HCT116 (cell line): ENCODE measurements at regions not wholly inside any gene's neighbourhood (a gene's known extent, or its start where the extent isn't known, plus 50 kb on each side); places are given as distances from the start of the nearest gene placed in this dataset.

Experiments used
- ATAC-seq: fragments of 200-7000 bp; cut with Tn5 transposase; 2 replicates; pipeline ENCODE4 v1.9.1; 2020; ENCODE audit warnings: mild to moderate bottlenecking, moderate library complexity
- BruUV-seq: library from RNA; stranded (reverse); fragments of 400-500 nt; replicated peaks from 2 replicates; lab custom pipeline; 2021; lab: Mats Ljungman, UMichigan
- CTCF ChIA-PET: fragments of 300-600 bp; sonication (Branson Sonifier 250); formaldehyde crosslinking; loops from one replicate; lab custom pipeline; 2021; ENCODE audit warnings: antibody characterized with exemption; lab: Charles Lee
- POLR2A ChIA-PET: fragments of 300-600, 350-600 bp; sonication (Branson Sonifier 250); formaldehyde crosslinking; loops from one replicate; lab custom pipeline; 2021; ENCODE audit warnings: antibody characterized with exemption; lab: Charles Lee
- RAD21 ChIA-PET, 2 experiments: fragments of 300-600 bp; sonication (Branson Sonifier 250); formaldehyde crosslinking; loops; one replicate each; lab custom pipeline; 2023; ENCODE audit warnings: low total read pairs in 2 of 2; ENCODE audit not compliant: uncharacterized antibody in 2 of 2, unreplicated experiment in 2 of 2, low non-redundant PET in 1 of 2; lab: Charles Lee
- DNase-seq: peaks from one replicate; pipeline ENCODE4 v3.0.0-alpha.2; 2010; ENCODE audit warnings: low read depth, low spot score
- H2AFZ ChIP-seq: fragments of 200-600 bp; shearing (Covaris generic), sonication (generic); 2 replicates; pipeline ENCODE4 v1.6.1; 2017; ENCODE audit warnings: low read depth, mixed run types, mixed read lengths, antibody characterized with exemption, low read length; ENCODE audit not compliant: poor library complexity, severe bottlenecking
- H3K27ac ChIP-seq: 2 replicates; pipeline ENCODE4 v1.5.1; 2012; ENCODE audit warnings: low read depth, low read length
- H3K27me3 ChIP-seq: fragments of 200-600 bp; sonication (generic); 2 replicates; pipeline ENCODE4 v1.6.1; 2016; ENCODE audit warnings: mixed run types, low read length, mixed read lengths; ENCODE audit not compliant: insufficient read depth
- H3K36me3 ChIP-seq, 2 experiments: fragments of 200-500 bp in 1 of 2; fragments of 200-600 bp in 1 of 2; sonication (Bioruptor generic) in 1 of 2; sonication (generic) in 1 of 2; 2 replicates each; pipeline versions ENCODE4 v1.5.1 to v1.6.1; 2014 to 2016; ENCODE audit warnings: low read length in 2 of 2, inconsistent platforms in 1 of 2, mixed read lengths in 1 of 2, mixed run types in 1 of 2; ENCODE audit not compliant: insufficient read depth in 2 of 2, control insufficient read depth in 1 of 2
- H3K4me1 ChIP-seq, 2 experiments: fragments of 200-600 bp in 1 of 2; sonication (generic) in 1 of 2; 2 replicates each; pipeline versions ENCODE4 v1.5.1 to v1.6.1; 2012 to 2017; ENCODE audit warnings: low read length in 2 of 2, inconsistent platforms in 1 of 2, mild to moderate bottlenecking in 1 of 2, mixed read lengths in 1 of 2, mixed run types in 1 of 2, moderate library complexity in 1 of 2; ENCODE audit not compliant: insufficient read depth in 2 of 2, control insufficient read depth in 1 of 2
- H3K4me2 ChIP-seq: fragments of 200-600 bp; sonication (generic); 2 replicates; pipeline ENCODE4 v1.6.1; 2017; ENCODE audit warnings: mixed run types, low read length, mixed read lengths
- H3K4me3 ChIP-seq, 2 experiments: fragments of 200-600 bp in 1 of 2; sonication (generic) in 1 of 2; replicated peaks in 1 of 2; 2 replicates each; pipeline ENCODE4 v1.5.1; 2011 to 2016; ENCODE audit warnings: low read length in 2 of 2, control low read depth in 1 of 2, low read depth in 1 of 2, mild to moderate bottlenecking in 1 of 2, mixed read lengths in 1 of 2, mixed run types in 1 of 2
- H3K79me2 ChIP-seq: fragments of 200-600 bp; sonication (generic); 2 replicates; pipeline ENCODE4 v1.6.1; 2017; ENCODE audit warnings: mild to moderate bottlenecking, mixed run types, low read length, moderate library complexity, mixed read lengths; ENCODE audit not compliant: insufficient read depth
- H3K9ac ChIP-seq: fragments of 200-600 bp; sonication (generic); 2 replicates; pipeline ENCODE4 v1.6.1; 2016; ENCODE audit warnings: low read length, mixed read lengths
- H3K9me2 ChIP-seq: fragments of 200-600 bp; sonication (generic), shearing (Covaris generic); 2 replicates; pipeline ENCODE4 v1.6.1; 2017; ENCODE audit warnings: mixed run types, mild to moderate bottlenecking, moderate library complexity; ENCODE audit not compliant: insufficient read depth
- H3K9me3 ChIP-seq, 2 experiments: fragments of 200-500 bp in 1 of 2; fragments of 200-600 bp in 1 of 2; sonication (Bioruptor generic) in 1 of 2; sonication (generic) in 1 of 2; 2 replicates each; pipeline ENCODE4 v1.6.1; 2014 to 2017; ENCODE audit warnings: low read length in 2 of 2, mixed read lengths in 2 of 2, inconsistent platforms in 1 of 2, low read depth in 1 of 2, mild to moderate bottlenecking in 1 of 2, mixed run types in 1 of 2, moderate library complexity in 1 of 2; ENCODE audit not compliant: control insufficient read depth in 1 of 2, insufficient read depth in 1 of 2
- H4K20me1 ChIP-seq: fragments of 200-600 bp; sonication (generic), shearing (Covaris generic); 2 replicates; pipeline ENCODE4 v1.6.1; 2017; ENCODE audit warnings: mixed run types, mild to moderate bottlenecking, moderate library complexity; ENCODE audit not compliant: insufficient read depth
- ATF3 ChIP-seq: IDR thresholded peaks from 2 replicates; pipeline ENCODE4 v1.6.1; 2012
- CBX3 ChIP-seq: IDR thresholded peaks from 2 replicates; pipeline ENCODE4 v1.6.1; 2012; ENCODE audit warnings: low read depth
- CEBPB ChIP-seq: IDR thresholded peaks from 2 replicates; pipeline ENCODE4 v1.6.1; 2012; ENCODE audit warnings: low read depth
- EGR1 ChIP-seq: IDR thresholded peaks from 2 replicates; pipeline ENCODE4 v1.6.1; 2012; ENCODE audit warnings: low read depth
- EZH2 ChIP-seq: fragments of 200-600 bp; sonication (generic); IDR thresholded peaks from 2 replicates; pipeline ENCODE4 v1.6.1; 2017; ENCODE audit warnings: antibody characterized with exemption, mixed run types
- FOSL1 ChIP-seq: IDR thresholded peaks from 2 replicates; pipeline ENCODE4 v1.6.1; 2012; ENCODE audit warnings: low read depth
- MAX ChIP-seq: IDR thresholded peaks from 2 replicates; pipeline ENCODE4 v1.6.1; 2012
- POLR2AphosphoS5 ChIP-seq: IDR thresholded peaks from 2 replicates; pipeline ENCODE4 v1.6.1; 2011; ENCODE audit warnings: mild to moderate bottlenecking, low read depth, low read length, moderate library complexity
- RAD21 ChIP-seq: IDR thresholded peaks from 2 replicates; pipeline ENCODE4 v1.6.1; 2012; ENCODE audit warnings: low read depth, mild to moderate bottlenecking
- YY1 ChIP-seq: IDR thresholded peaks from 2 replicates; pipeline ENCODE4 v1.6.1; 2011; ENCODE audit warnings: low read length, low read depth, moderate library complexity, mild to moderate bottlenecking; ENCODE audit not compliant: insufficient replicate concordance; ENCODE audit errors: extremely low read depth
- ZNF274 ChIP-seq: fragments of 200-500 bp; sonication (Bioruptor generic); IDR thresholded peaks from 2 replicates; pipeline ENCODE4 v1.6.1; 2014; ENCODE audit warnings: mild to moderate bottlenecking, low read depth, low read length, inconsistent platforms
- intact Hi-C: fragments of 100-400 bp; cut with micrococcal nuclease; formaldehyde crosslinking; loops from 2 replicates; pipeline ENCODE4 v1.10.0; 2022
- TF ChIP-seq, protein P1 (sequence below): IDR thresholded peaks from 2 replicates; pipeline ENCODE4 v1.6.1; 2011; ENCODE audit warnings: mild to moderate bottlenecking, low read length, moderate library complexity; ENCODE audit not compliant: insufficient replicate concordance; ENCODE audit errors: extremely low read depth

GRCh38 chr4:59243038-59243437 is 1957.1 kb upstream of the ADGRL3 start:
- ATAC-seq, result no peak
- no peaks in the 10 kb centered on the region for H4K20me1 ChIP-seq
- H3K4me2 ChIP-seq, result no peak overlapping the region
- H3K9me3 ChIP-seq, result peaks cover 4 to 12% of the 10 kb centered on the region in 2 experiments; a peak in 2 of 4 replicates
- H3K79me2 ChIP-seq, result no peaks in the 10 kb centered on the region
- no peak overlapping the region for H3K4me3 ChIP-seq
- ChIA-PET POLR2A (no interaction called here), CTCF (no interaction called here), RAD21 (no interaction called here)
- intact Hi-C loops, result no loop called here
- BruUV-seq, result no TSS peak
- no peak overlapping the region for H2AFZ ChIP-seq
- no peak overlapping the region for H3K9ac ChIP-seq
- DNase-seq, result no peak
- H3K4me1 ChIP-seq, result no peaks in the 10 kb centered on the region
- TF ChIP-seq RAD21 (no peak), ATF3 (no peak), MAX (no peak), EGR1 (no peak), CBX3 (no peak), CEBPB (no peak), EZH2 (no peak)
- TF ChIP-seq, protein P1, sequence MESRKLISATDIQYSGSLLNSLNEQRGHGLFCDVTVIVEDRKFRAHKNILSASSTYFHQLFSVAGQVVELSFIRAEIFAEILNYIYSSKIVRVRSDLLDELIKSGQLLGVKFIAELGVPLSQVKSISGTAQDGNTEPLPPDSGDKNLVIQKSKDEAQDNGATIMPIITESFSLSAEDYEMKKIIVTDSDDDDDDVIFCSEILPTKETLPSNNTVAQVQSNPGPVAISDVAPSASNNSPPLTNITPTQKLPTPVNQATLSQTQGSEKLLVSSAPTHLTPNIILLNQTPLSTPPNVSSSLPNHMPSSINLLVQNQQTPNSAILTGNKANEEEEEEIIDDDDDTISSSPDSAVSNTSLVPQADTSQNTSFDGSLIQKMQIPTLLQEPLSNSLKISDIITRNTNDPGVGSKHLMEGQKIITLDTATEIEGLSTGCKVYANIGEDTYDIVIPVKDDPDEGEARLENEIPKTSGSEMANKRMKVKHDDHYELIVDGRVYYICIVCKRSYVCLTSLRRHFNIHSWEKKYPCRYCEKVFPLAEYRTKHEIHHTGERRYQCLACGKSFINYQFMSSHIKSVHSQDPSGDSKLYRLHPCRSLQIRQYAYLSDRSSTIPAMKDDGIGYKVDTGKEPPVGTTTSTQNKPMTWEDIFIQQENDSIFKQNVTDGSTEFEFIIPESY, result no peak
- H3K9me2 ChIP-seq, result no peaks in the 10 kb centered on the region
- H3K27ac ChIP-seq, result no peak overlapping the region
- H3K36me3 ChIP-seq, result no peaks in the 10 kb centered on the region
- no peaks in the 10 kb centered on the region for H3K27me3 ChIP-seq

- ChIA-PET RAD21 (no interaction called here), POLR2A (no interaction called here), CTCF (no interaction called here)
- no peak overlapping the region for H3K4me3 ChIP-seq
- DNase-seq, result no peak
- ATAC-seq, result no peak
- no peaks in the 10 kb centered on the region for H4K20me1 ChIP-seq
- H3K79me2 ChIP-seq, result no peaks in the 10 kb centered on the region
- intact Hi-C loops, result no loop called here
- no peak overlapping the region for H3K27ac ChIP-seq
- no peak for TF ChIP-seq POLR2AphosphoS5
- no peak for TF ChIP-seq ZNF274
- no peak for TF ChIP-seq EGR1
- TF ChIP-seq YY1, result no peak
- TF ChIP-seq FOSL1, result no peak
- no peak for TF ChIP-seq ATF3
- peaks cover 7 to 20% of the 10 kb centered on the region in 2 experiments; a peak in 3 of 4 replicates for H3K9me3 ChIP-seq
- H3K9me2 ChIP-seq, result no peaks in the 10 kb centered on the region
- no peaks in the 10 kb centered on the region for H3K4me1 ChIP-seq
- no peak overlapping the region for H3K4me2 ChIP-seq
- BruUV-seq, result no TSS peak
- no peaks in the 10 kb centered on the region for H3K36me3 ChIP-seq
- no peak overlapping the region for H2AFZ ChIP-seq
- H3K27me3 ChIP-seq, result no peaks in the 10 kb centered on the region
- no peak overlapping the region for H3K9ac ChIP-seq
These were observed 1953.1 kb upstream of the ADGRL3 start for GRCh38 chr4:59247032-59247431.
